Activated CD4-positive, alpha-beta T cell treated with anti-CD3 and anti-CD28 coated beads for 24 hours (primary cell): ENCODE measurements at regions not wholly inside any gene's neighbourhood (a gene's known extent, or its start where the extent isn't known, plus 50 kb on each side); places are given as distances from the start of the nearest gene placed in this dataset.

ENCODE experiments used
- DNase-seq, 2 donors: peaks; one replicate each; pipeline ENCODE4 v3.0.0-alpha.2; 2020; ENCODE audit warnings: low read depth in 2 of 2

- no peak for DNase-seq
Measured at GRCh38 chr9:99282406-99282805, 60.3 kb downstream of the SEC61B start.

DNA sequence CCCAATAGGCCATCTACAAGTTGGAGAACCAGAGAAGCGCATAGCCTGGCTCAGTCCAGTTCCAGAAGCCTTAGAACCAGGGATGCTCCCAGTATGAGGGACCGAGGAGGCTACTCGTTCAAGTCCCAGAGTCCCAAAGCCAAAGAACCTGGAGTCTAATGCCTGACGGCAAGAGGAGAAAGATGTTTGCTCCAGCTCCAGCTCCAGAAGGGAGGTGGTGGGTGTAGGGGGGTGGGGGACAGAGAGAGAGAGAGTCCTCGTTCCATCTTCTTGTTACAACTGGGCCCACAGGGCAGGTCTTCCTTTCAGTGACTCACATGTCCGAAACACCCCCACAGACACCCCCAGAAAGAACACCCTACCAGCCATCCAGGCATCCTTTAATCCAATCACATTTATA is 63.9 kb downstream of the SEC61B start:
- DNase-seq = no peak

- DNase-seq = no peak
Measured at GRCh38 chr9:99286536-99286935, 64.5 kb downstream of the SEC61B start.

DNA sequence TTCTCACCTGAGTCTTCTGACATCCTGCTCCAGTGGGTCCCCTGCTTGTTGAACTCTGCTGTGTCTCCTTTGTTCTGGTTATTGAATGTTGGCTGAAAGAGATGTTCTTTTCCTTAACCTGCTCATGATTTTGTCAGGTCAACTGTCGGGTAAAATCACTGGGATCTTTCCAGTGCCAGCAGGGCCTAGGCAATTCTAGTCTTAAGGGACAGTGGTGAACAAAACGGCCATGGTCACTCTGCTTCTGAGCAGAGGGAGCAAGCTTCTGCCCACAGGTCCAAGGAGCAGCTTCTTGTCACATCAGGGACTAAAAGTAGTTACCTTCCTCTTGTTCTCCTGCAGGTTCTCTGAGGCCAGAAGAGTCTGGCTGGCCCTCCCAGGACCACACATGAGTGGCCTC is 65.6 kb downstream of the SEC61B start:
- DNase-seq = no peak

DNA sequence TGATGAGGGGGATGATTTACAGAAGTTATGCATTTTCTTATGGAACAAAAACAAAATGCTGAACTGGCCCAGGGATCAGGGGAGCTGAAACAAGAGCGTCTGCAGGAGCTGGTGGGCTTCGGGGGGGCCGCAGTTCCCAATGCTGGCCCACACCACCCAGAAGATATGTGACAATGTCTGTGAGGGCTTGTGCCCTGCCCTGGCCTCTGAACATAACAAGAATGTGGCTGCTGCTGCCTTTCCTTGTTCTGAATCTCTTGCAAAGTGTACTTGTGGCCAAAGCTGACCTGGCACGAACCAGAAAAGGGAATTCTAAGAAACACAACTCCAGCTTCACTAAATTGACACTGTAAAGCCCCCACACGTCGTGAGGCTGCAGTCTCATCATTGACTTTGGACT is 66.7 kb downstream of the SEC61B start:
- no peak for DNase-seq

DNA sequence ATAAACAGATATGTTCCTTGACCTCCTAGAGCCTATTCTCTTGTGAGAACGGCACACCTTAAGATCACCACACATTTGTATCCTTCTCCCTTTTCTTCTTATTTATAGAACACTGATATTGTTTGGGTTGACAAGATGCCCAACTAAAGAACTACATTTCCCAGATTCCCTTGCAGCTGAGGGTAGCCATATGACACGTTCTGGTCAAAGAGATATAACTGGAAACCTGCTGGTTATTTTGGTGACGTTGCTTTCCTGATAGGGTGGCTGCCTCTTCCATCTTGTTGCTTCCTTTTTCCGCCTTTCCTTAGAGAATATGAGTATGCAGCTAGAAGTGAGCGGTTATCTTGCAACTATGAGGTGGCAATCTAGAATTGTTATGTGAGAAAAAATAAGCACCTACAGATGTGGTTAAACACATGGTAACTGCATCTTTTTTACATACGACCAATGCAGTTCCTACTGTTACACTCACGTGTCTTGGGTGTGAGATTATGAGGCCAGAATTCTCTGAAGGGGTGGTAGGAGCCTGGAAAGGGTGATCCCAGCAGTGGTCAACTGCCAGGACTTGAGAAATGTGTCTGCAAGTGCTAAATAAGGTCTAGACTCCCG is 72.9 kb downstream of the SEC61B start:
- DNase-seq = no peak

GRCh38 chr9:99296291-99296951 is 74.3 kb downstream of the SEC61B start:
- no peak for DNase-seq

- DNase-seq = no peak
Measured at GRCh38 chr9:99298614-99299013, 76.5 kb downstream of the SEC61B start.

GRCh38 chr9:99299211-99300102 is 77.4 kb downstream of the SEC61B start:
- no peak for DNase-seq

- no peak for DNase-seq
Measured at GRCh38 chr9:99300103-99300439, 78.0 kb downstream of the SEC61B start.

- DNase-seq = no peak
Measured at GRCh38 chr9:99300603-99301002, 78.5 kb downstream of the SEC61B start.

DNA sequence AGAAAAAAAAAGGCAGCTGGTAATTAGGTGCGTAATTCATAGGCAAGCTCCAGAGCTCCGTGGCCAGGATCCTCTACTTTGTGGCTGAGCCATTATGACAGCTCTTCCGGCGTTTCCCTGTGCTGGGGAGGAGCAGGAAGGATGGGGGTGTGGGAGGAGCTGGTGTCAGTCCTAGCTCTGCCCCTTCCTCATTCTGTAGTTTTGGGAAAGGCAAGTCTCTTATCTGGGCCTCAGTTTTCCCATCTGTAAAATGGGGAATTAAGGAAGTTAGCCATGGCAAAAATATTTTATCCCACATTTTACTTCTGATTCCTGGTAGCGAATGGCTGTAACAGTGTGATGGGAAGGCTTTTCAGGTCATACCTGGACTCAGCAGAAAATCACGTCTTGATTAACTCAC is 81.1 kb downstream of the SEC61B start:
- DNase-seq = no peak

- DNase-seq = no peak
Measured at GRCh38 chr9:99305124-99305523, 83.0 kb downstream of the SEC61B start.

- DNase-seq = no peak
Measured at GRCh38 chr9:99305820-99306811, 84.0 kb downstream of the SEC61B start.

- DNase-seq = no peak
Measured at GRCh38 chr9:99307851-99308250, 85.8 kb downstream of the SEC61B start.

DNA sequence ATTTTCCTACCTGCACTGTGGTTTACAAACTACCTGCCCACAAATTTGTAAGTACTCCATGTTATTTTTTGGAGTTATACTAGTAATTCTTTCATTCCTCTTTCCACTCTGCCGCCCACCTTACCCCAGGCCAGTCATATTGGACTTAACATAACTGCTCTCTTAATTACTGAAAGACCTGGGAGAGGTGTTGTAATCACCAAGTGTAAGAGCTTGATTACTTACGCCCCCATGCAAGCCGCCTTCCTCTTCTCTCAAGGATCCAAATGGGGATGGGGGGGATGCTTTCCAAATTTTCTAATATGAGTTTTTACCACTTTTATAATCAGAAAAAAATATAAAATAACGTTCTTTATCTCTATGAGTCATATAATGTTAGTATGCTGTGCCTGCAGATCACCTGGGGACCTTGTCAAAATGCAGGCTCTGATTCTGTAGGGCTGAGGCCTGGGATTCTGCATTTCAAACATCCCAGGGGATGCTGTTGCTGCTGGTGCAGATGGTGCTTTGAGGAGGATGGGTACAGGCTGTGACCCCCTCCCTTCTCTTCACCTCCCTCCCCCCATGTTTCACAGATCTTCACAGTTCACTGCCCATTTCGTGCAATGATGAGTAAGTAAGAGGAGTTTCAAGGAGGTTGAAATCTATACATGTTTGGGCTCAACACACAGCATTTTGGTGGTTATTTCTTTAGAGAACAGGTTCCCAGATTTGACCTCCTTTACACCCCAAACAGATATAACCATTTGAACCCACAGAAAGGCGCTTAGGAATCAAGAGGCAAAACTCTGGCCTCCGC is 87.3 kb downstream of the SEC61B start:
- no peak for DNase-seq

- no peak for DNase-seq
Measured at GRCh38 chr9:99312736-99313135, 90.7 kb downstream of the SEC61B start.

DNA sequence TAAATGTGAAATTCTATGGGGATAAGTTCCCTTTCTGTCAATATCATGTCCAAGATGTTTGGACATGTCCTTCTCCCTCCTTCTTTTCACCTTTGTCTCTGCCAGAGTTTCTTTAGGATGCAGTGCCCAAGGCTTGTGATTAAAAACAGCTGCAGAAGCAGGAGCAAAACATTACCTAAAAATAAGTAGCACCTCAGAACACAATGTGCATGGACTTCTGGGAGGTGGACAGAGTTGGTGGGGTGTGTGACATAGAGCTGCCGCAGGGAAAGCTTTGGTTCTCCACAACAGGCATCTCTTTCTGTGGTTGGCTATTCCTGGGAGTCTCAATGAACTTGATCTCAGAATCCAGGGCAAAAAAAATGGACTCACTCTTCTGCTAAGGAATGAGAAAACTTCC is 97.0 kb downstream of the SEC61B start:
- no peak for DNase-seq

DNA sequence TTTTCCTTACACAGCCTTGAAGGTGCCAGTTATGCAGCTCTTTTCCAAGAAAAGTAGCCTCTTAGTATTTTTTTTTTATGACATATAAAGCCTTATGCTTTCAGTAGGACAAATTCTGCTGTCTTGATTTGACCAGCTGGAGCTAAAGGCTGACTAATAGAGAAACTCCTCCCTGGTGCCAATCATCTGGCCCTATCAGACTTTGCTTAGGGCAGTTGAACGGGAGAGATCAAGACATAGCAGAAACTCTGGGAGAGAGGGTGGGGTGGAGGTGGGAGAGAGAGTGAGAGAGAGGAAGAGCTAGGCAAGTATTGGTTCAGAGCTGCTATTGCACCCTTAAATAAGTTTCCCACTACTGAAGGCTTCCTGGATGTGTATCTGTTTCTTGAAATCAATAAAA is 100.2 kb downstream of the SEC61B start:
- DNase-seq = no peak

- DNase-seq = no peak
Measured at GRCh38 chr9:99326112-99326916, 104.2 kb downstream of the SEC61B start.
